ENCODE measurements at regions not wholly inside any gene's neighbourhood (a gene's known extent, or its start where the extent isn't known, plus 50 kb on each side); places are given as distances from the start of the nearest gene placed in this dataset.

- no peak for DNase-seq
Measured at GRCh38 chr1:5564578-5565257, 427.5 kb downstream of the NPHP4 start.

GRCh38 chr1:5563861-5564577, 428.2 kb downstream of the NPHP4 start:
- no peak for DNase-seq

DNA sequence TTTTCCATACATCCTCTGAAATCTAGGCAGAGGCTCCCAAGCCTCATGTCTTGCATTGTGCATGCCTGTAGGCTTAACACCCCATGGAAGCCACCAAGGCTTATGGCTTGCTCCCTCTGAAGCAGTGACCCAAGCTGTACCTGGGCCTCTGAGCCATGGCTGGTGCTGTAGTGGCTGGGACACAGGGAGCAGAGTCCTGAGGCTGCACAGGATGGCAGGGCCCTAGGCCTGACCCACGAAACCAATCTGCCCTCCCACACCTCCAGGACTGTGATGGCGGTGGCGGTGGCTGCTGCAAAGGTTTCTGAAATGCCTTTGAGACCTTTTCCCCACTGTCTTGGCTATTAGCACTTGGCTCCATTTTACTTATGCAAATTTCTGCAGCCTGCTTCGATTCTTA, 429.5 kb downstream of the NPHP4 start:
- DNase-seq: no peak

GRCh38 chr1:5562331-5562730, 429.9 kb downstream of the NPHP4 start:
- DNase-seq: no peak

GRCh38 chr1:5559078-5559477, 433.1 kb downstream of the NPHP4 start:
- no peak for DNase-seq

- DNase-seq: no peak
Measured at GRCh38 chr1:5555853-5556252, 436.4 kb downstream of the NPHP4 start.

- DNase-seq: no peak
Measured at GRCh38 chr1:5554784-5555183, 437.4 kb downstream of the NPHP4 start.

DNA sequence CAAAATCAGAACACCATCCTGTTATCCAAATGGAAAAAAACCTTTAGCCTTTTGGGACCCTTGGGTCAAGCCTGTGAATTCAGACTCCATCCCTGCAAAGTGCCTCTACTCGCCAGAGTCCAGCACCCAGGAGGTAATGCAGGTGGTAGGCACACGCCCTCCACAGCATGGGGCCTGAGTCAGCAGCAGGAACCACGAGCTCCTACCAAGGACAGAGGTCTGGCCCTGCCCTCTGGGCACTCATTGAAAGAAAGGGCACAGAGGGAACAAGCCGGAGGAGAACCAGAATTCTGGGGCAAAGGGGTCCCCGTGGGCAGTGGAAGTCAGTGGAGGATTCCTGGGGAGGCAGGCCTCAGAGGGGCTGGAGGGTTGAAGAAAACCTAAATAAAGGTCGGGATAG, 438.1 kb downstream of the NPHP4 start:
- DNase-seq: no peak

- DNase-seq: no peak
Measured at GRCh38 chr1:5552787-5553484, 439.3 kb downstream of the NPHP4 start.

DNA sequence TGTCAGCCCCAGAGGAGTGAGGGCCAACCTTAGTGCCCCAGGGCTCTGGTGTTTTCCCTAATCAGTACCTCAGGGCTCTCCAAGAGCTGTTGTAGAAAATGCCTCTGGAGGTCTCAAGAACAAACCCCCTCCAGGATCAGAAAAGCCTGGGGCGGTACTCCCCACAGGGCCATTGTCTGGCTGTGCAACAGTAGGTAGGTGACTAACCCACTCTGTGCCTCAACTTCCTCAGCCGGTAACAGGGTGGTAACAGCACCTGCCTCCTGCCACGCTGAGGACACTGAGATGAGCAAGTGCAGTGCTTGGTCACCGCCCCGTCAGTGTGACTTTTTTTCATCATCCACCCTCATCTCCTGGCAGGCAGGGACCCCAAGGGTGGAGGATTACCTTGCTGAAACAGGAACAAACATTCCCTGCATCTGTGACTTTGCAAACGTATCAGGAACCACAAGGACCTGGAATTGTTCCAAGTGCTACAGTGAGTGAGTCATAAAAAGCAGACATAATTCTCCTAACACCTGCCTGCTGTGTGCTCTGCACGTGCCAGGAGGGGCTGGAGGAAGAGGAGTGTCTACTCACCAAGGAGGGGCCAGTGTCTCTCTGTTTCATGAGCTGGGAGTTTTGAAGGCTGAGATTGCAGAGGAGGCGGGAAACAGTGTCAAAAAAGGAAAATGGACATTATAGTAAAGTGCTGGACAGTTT, 440.8 kb downstream of the NPHP4 start:
- no peak for DNase-seq

DNA sequence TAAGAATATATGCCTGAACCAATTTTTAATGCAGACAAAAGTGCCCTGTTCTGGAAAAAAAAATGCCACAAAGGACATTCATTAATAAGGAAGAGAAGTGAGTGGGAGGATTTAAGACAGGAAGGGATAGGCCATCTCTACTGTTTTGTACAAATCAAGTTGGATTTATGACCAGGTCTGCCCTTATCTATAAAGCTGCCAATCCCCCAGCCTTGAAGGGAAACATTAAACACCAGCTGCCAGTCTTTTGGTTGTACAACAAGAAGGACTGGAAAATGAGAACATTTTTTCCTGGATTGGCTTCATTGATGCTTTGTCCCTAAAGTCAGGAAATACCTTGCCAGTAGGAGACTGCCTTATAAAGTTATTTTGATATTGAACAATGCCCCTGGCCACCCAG, 444.0 kb downstream of the NPHP4 start:
- no peak for DNase-seq

DNA sequence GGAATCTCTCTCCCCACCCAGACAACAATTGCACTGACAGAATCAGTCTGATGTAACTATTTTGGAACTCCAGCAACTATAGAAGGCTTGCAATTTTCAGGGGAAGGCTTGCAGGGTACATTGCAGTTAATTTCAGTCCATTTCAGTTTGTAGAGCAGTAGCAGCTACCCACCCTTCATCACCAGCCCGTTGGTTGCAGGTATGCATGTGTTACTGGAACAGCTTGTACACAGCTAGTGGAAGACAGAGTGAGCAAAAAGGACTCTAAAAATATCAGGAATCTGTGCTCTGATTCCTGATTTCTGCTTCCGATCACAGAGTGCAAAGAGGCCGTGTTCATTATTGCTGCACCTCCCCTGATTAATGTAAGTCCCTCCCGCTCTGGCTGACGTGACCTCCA, 449.0 kb downstream of the NPHP4 start:
- no peak for DNase-seq

DNA sequence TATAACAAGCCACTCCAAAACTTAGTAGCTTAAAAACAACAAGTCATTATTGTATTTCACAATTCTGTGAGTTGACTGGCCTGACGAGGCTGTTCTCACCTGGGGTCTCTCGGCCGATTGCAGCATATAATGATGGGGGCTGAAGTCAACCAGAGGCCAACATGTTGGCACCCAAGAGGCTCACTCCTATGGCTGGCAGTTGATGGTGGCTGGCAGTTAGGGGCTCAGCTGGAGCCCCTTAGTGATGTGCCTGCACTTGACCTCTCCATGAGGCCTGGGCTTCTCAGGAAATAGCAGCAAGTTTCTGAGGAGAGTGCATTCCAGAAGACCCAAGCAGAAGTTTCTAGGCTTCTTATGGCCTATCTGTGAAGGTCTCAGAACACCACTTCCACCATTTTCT, 459.4 kb downstream of the NPHP4 start:
- DNase-seq: no peak

- no peak for DNase-seq
Measured at GRCh38 chr1:5526822-5527551, 465.2 kb downstream of the NPHP4 start.

DNA sequence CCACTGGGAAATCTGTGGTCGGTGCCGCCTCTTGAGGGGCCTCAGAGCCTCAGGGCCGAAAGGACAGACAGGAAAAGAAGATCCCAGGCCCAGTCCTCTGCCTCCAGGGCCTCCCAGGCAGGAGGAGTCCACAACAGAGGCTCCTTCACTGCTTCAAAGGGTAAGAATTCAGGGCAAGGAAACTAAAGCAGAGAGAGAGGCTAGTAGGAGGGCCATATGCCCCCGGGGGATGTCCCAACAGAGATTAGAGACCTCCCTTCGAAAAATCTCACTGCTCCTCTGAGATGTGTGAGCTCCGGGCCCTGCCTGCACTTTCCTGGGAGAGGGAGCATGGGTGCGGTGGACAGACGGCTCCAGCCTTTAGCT, 465.9 kb downstream of the NPHP4 start:
- no peak for DNase-seq

- DNase-seq: no peak
Measured at GRCh38 chr1:5525597-5526384, 466.4 kb downstream of the NPHP4 start.

GRCh38 chr1:5522531-5523145, 469.6 kb downstream of the NPHP4 start:
- no peak for DNase-seq

DNA sequence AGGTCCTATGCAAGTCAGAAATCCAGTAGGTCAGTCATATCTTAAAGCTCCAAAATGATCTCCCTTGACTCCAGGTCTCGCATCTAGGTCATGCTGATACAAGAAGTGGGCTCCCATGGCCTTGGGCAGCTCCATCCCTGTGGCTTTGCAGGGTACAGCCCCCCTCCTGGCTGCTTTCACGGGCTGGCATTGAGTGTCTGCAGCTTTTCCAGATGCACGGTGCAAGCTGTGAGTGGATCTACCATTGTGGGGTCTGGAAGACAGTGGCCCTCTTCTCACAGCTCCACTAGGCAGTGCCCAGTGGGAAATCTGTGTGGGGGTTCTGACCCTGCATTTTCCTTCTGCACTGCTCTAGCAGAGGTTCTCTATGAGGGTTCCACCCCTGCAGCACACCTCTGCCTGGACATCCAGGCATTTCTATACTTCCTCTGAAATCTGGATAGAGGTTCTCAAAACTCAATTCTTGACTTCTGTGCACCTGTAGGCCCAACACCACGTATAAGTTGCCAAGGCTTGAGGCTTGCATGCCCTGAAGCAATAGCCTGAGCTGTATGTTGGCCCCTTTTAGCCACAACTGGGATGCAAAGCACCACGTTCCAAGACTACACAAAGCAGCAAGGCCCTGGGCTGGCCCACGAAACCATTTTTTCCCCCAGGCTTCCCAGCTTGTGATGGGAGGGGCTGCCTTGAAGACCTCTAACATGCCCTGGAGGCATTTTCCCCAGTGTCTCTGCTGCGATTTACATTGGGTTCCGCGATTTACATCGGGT, 472.7 kb downstream of the NPHP4 start:
- DNase-seq: no peak

DNA sequence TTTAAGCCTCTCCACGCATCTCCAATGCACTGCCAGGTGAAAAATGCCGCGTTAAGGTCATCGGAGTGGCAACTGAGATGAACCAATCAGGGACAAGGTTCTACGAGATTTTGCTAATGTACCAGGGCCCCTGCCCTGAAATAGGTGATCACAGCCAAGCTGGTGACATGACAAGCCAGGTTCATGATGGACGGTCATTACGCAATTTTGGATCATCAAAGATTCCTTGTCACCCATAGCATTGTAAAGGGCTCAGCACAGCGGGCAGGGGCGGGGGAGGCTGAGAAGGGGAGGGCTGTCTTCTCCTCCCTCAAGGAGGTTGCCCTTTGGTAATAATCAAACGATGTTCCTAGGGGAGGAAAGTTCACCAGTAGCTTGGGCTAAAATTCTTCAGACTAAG, 475.5 kb downstream of the NPHP4 start:
- DNase-seq: no peak

- DNase-seq: no peak
Measured at GRCh38 chr1:5515501-5515900, 476.7 kb downstream of the NPHP4 start.
